ENCODE measurements at regions not wholly inside any gene's neighbourhood (a gene's known extent, or its start where the extent isn't known, plus 50 kb on each side); places are given as distances from the start of the nearest gene placed in this dataset.

GRCh38 chr20:50346374-50347283, 156.0 kb downstream of the CEBPB start:
- H3K27ac ChIP-seq (ENCODE audit: control insufficient read depth, insufficient read depth, low read length): no peak overlapping the region
- TF ChIP-seq, protein P1, sequence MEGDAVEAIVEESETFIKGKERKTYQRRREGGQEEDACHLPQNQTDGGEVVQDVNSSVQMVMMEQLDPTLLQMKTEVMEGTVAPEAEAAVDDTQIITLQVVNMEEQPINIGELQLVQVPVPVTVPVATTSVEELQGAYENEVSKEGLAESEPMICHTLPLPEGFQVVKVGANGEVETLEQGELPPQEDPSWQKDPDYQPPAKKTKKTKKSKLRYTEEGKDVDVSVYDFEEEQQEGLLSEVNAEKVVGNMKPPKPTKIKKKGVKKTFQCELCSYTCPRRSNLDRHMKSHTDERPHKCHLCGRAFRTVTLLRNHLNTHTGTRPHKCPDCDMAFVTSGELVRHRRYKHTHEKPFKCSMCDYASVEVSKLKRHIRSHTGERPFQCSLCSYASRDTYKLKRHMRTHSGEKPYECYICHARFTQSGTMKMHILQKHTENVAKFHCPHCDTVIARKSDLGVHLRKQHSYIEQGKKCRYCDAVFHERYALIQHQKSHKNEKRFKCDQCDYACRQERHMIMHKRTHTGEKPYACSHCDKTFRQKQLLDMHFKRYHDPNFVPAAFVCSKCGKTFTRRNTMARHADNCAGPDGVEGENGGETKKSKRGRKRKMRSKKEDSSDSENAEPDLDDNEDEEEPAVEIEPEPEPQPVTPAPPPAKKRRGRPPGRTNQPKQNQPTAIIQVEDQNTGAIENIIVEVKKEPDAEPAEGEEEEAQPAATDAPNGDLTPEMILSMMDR (optimal IDR thresholded peaks at IDR 0.05 in 1 of 3, IDR thresholded peaks at IDR 0.05 in 1 of 3, conservative IDR thresholded peaks at IDR 0.05 in 1 of 3; ENCODE audit: extremely low read depth in 1 of 3, insufficient read depth in 2 of 3, low read length in 3 of 3): no peak
- no peak for TF ChIP-seq EZH2 (IDR thresholded peaks at IDR 0.05; ENCODE audit: low read length)
- H3K4me2 ChIP-seq (ENCODE audit: control insufficient read depth, extremely low read depth, insufficient read depth, low read depth, low read length): peak overlapping the region; percentile 42
- H3K4me3 ChIP-seq (ENCODE audit: control insufficient read depth in 2 of 3, extremely low read depth in 1 of 3, insufficient read depth in 2 of 3, low read depth in 1 of 3, low read length in 3 of 3): peak overlapping the region in 1 of 3 experiments; percentile 15
- FAIRE-seq: no peak
- H3K9ac ChIP-seq (ENCODE audit: control insufficient read depth, extremely low read depth, insufficient read depth, low read length): no peak overlapping the region
- no peaks in the 10 kb centered on the region for H3K79me2 ChIP-seq (ENCODE audit: control insufficient read depth, insufficient read depth, low read length)
- H3K4me1 ChIP-seq (ENCODE audit: control insufficient read depth, extremely low read depth, insufficient read depth, low read length): peaks cover 10% of the 10 kb centered on the region
- H3K9me3 ChIP-seq (ENCODE audit: control insufficient read depth, low read depth, low read length): no peaks in the 10 kb centered on the region
- no peaks in the 10 kb centered on the region for H3K27me3 ChIP-seq (ENCODE audit: control insufficient read depth, extremely low read depth, insufficient read depth, low read length)
- dilution Hi-C loops (cut with MboI; ENCODE audit: extremely low pct_ligation_motif_present, low sequenced_read_pairs): no loop called here
- no peaks in the 10 kb centered on the region for H3K36me3 ChIP-seq (ENCODE audit: control insufficient read depth in 2 of 2, extremely low read depth in 1 of 2, insufficient read depth in 2 of 2, low read length in 2 of 2)
- H3K9me1 ChIP-seq (ENCODE audit: control insufficient read depth, extremely low read depth, insufficient read depth, low read length): no peaks in the 10 kb centered on the region
- H4K20me1 ChIP-seq (ENCODE audit: control insufficient read depth, extremely low read depth, insufficient read depth, low read length): no peaks in the 10 kb centered on the region
- DNase-seq (ENCODE audit: low read depth, low spot score): no peak
- peak overlapping the region; percentile 10 for H2AFZ ChIP-seq (ENCODE audit: control insufficient read depth, low read length)

DNA sequence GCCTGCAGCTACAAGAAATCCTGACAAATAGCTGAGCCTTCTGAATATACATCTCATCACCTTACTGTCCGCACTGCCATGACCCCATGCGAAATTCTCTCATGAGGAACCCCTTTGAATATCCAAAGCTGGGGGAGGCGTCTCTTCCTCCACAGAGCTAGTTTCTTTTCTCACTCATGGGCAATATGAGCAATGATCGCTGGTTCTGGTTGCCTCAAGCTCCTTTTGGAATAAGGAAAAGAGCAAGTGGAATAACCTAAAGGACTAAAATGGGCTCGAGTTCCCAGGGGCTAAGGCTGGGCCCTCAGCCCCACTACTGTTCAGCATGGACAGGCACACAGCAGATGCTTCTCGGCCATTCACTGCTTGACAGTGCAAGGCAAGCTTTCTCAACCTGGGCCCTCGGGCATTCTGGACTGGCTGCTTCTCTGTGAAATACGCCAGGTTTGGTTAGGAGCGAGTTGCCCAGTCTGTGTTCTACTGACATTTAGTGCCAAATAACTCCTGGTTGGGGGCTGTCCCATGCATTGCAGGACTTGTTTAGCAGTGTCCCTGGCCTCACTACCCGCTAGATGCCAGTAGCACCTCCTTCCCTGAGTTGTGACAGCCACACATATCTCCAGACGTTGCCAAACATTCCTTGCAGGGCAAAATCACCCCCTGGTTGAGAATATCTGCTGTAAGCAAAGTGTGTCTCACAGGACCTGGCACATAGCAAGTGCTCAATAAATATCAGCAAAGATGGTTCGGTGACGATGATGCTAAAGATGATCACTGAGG, 156.8 kb downstream of the CEBPB start:
- Histone ChIP-seq H4K20me1 (ENCODE audit: control insufficient read depth, extremely low read depth, insufficient read depth, low read length) (no peaks in the 10 kb centered on the region), H3K4me1 (ENCODE audit: control insufficient read depth, extremely low read depth, insufficient read depth, low read length) (peaks cover 10% of the 10 kb centered on the region), H3K36me3 (ENCODE audit: control insufficient read depth in 2 of 2, extremely low read depth in 1 of 2, insufficient read depth in 2 of 2, low read length in 2 of 2) (no peaks in the 10 kb centered on the region), H3K9me3 (ENCODE audit: control insufficient read depth, low read depth, low read length) (no peaks in the 10 kb centered on the region), H3K4me3 (ENCODE audit: control insufficient read depth in 2 of 3, extremely low read depth in 1 of 3, insufficient read depth in 2 of 3, low read depth in 1 of 3, low read length in 3 of 3) (no peak overlapping the region), H3K27me3 (ENCODE audit: control insufficient read depth, extremely low read depth, insufficient read depth, low read length) (no peaks in the 10 kb centered on the region), H3K27ac (ENCODE audit: control insufficient read depth, insufficient read depth, low read length) (no peak overlapping the region), H2AFZ (ENCODE audit: control insufficient read depth, low read length) (no peak overlapping the region), H3K9ac (ENCODE audit: control insufficient read depth, extremely low read depth, insufficient read depth, low read length) (no peak overlapping the region), H3K9me1 (ENCODE audit: control insufficient read depth, extremely low read depth, insufficient read depth, low read length) (no peaks in the 10 kb centered on the region), H3K79me2 (ENCODE audit: control insufficient read depth, insufficient read depth, low read length) (no peaks in the 10 kb centered on the region), H3K4me2 (ENCODE audit: control insufficient read depth, extremely low read depth, insufficient read depth, low read depth, low read length) (no peak overlapping the region)
- no peak for DNase-seq (ENCODE audit: low read depth, low spot score)
- dilution Hi-C loops (cut with MboI; ENCODE audit: extremely low pct_ligation_motif_present, low sequenced_read_pairs): no loop called here
- FAIRE-seq: no peak
- no peak for TF ChIP-seq EZH2 (IDR thresholded peaks at IDR 0.05; ENCODE audit: low read length)
- TF ChIP-seq, protein P1 (optimal IDR thresholded peaks at IDR 0.05 in 1 of 3, IDR thresholded peaks at IDR 0.05 in 1 of 3, conservative IDR thresholded peaks at IDR 0.05 in 1 of 3; ENCODE audit: extremely low read depth in 1 of 3, insufficient read depth in 2 of 3, low read length in 3 of 3): peak in 1 of 3 experiments; percentile 7

Data from keratinocyte (primary cell).